Stimulated activated CD4-positive, alpha-beta T cell treated with anti-CD3 and anti-CD28 coated beads, Interleukin-15, amount 100 ng/mL, for 48 hours (primary cell): ENCODE measurements at regions not wholly inside any gene's neighbourhood (a gene's known extent, or its start where the extent isn't known, plus 50 kb on each side); places are given as distances from the start of the nearest gene placed in this dataset.
A peak's percentile ranks its signal among the peaks of the same experiment; 100 is the strongest.
"Not testable (repeated sequence)": the region's sequence is repeated elsewhere in the genome, so short reads cannot be mapped to it uniquely, and the experiment has no call there.

Experiments
- DNase-seq, 2 donors: peaks; one replicate each; pipeline ENCODE4 v3.0.0-alpha.2; 2020; ENCODE audit warnings: low read depth in 2 of 2

GRCh38 chr9:2496934-2497333 is 124.7 kb upstream of the VLDLR start:
- no peak for DNase-seq

GRCh38 chr9:2497666-2498400 is 123.8 kb upstream of the VLDLR start:
- no peak for DNase-seq

- no peak for DNase-seq
These were observed 119.4 kb upstream of the VLDLR start for GRCh38 chr9:2502210-2502609.

- DNase-seq: no peak
These were observed 118.8 kb upstream of the VLDLR start for GRCh38 chr9:2502760-2503159.

- no peak for DNase-seq
These were observed 115.3 kb upstream of the VLDLR start for GRCh38 chr9:2506321-2506720.

- no peak for DNase-seq
These were observed 98.0 kb upstream of the VLDLR start for GRCh38 chr9:2523591-2523990.

- DNase-seq: no peak
These were observed 97.0 kb upstream of the VLDLR start for GRCh38 chr9:2524601-2525000.

- no peak for DNase-seq
These were observed 96.4 kb upstream of the VLDLR start for GRCh38 chr9:2525147-2525546.

- DNase-seq: no peak
These were observed 95.3 kb upstream of the VLDLR start for GRCh38 chr9:2526071-2526828.

- DNase-seq: no peak
These were observed 90.1 kb upstream of the VLDLR start for GRCh38 chr9:2531481-2531880.

GRCh38 chr9:2536511-2536910 is 85.1 kb upstream of the VLDLR start:
- DNase-seq: no peak

GRCh38 chr9:2545881-2546490 is 75.6 kb upstream of the VLDLR start:
- DNase-seq: no peak

- not testable (repeated sequence) for DNase-seq
These were observed 65.5 kb upstream of the VLDLR start for GRCh38 chr9:2555899-2556600.

- DNase-seq: no peak
These were observed 63.9 kb upstream of the VLDLR start for GRCh38 chr9:2557693-2558092.

GRCh38 chr9:2559192-2560152 is 62.1 kb upstream of the VLDLR start:
- DNase-seq: no peak

GRCh38 chr9:2560180-2560579 is 61.4 kb upstream of the VLDLR start:
- DNase-seq: no peak

GRCh38 chr9:2565676-2566340 is 55.8 kb upstream of the VLDLR start:
- no peak for DNase-seq

- no peak for DNase-seq
These were observed 53.7 kb upstream of the VLDLR start for GRCh38 chr9:2567922-2568321.

GRCh38 chr9:2568689-2569088 is 52.9 kb upstream of the VLDLR start:
- DNase-seq: no peak

- DNase-seq: peak; percentile 9 to 26
These were observed 50.7 kb upstream of the VLDLR start for GRCh38 chr9:2570615-2571479.
